NCI-H82 (cell line): ENCODE measurements at regions not wholly inside any gene's neighbourhood (a gene's known extent, or its start where the extent isn't known, plus 50 kb on each side); places are given as distances from the start of the nearest gene placed in this dataset.

ENCODE experiments used
- DNase-seq: peaks from one replicate; lab custom pipeline; 2025; lab: John Stamatoyannopoulos, UW

- DNase-seq: no peak
Observed at GRCh38 chr4:28973587-28974350, 1746.4 kb upstream of the PCDH7 start.

- DNase-seq: no peak
Observed at GRCh38 chr4:28976369-28976768, 1743.8 kb upstream of the PCDH7 start.

GRCh38 chr4:29002151-29002550 is 1718.0 kb upstream of the PCDH7 start:
- DNase-seq: peak; percentile 18

GRCh38 chr4:29005838-29006237 is 1714.3 kb upstream of the PCDH7 start:
- no peak for DNase-seq

GRCh38 chr4:29009908-29010307 is 1710.3 kb upstream of the PCDH7 start:
- DNase-seq: no peak

- DNase-seq: no peak
Observed at GRCh38 chr4:29013341-29013740, 1706.8 kb upstream of the PCDH7 start.

- no peak for DNase-seq
Observed at GRCh38 chr4:29014555-29014954, 1705.6 kb upstream of the PCDH7 start.

GRCh38 chr4:29033703-29034102 is 1686.5 kb upstream of the PCDH7 start:
- DNase-seq: no peak

GRCh38 chr4:29037501-29037900 is 1682.7 kb upstream of the PCDH7 start:
- DNase-seq: no peak

- no peak for DNase-seq
Observed at GRCh38 chr4:29043411-29043810, 1676.8 kb upstream of the PCDH7 start.

GRCh38 chr4:29046186-29046585 is 1674.0 kb upstream of the PCDH7 start:
- DNase-seq: no peak

GRCh38 chr4:29046781-29047180 is 1673.4 kb upstream of the PCDH7 start:
- no peak for DNase-seq

GRCh38 chr4:29047341-29048041 is 1672.7 kb upstream of the PCDH7 start:
- DNase-seq: no peak

GRCh38 chr4:29051381-29051965 is 1668.7 kb upstream of the PCDH7 start:
- DNase-seq: no peak

GRCh38 chr4:29052266-29052665 is 1667.9 kb upstream of the PCDH7 start:
- no peak for DNase-seq

- DNase-seq: no peak
Observed at GRCh38 chr4:29058531-29058930, 1661.6 kb upstream of the PCDH7 start.

- DNase-seq: no peak
Observed at GRCh38 chr4:29066861-29067260, 1653.3 kb upstream of the PCDH7 start.

GRCh38 chr4:29073571-29073970 is 1646.6 kb upstream of the PCDH7 start:
- DNase-seq: no peak

- DNase-seq: no peak
Observed at GRCh38 chr4:29075366-29075765, 1644.8 kb upstream of the PCDH7 start.

- no peak for DNase-seq
Observed at GRCh38 chr4:29079260-29079659, 1640.9 kb upstream of the PCDH7 start.

GRCh38 chr4:29081234-29081955 is 1638.8 kb upstream of the PCDH7 start:
- no peak for DNase-seq

- no peak for DNase-seq
Observed at GRCh38 chr4:29082684-29083083, 1637.5 kb upstream of the PCDH7 start.

- no peak for DNase-seq
Observed at GRCh38 chr4:29085748-29086147, 1634.4 kb upstream of the PCDH7 start.
